ENCODE measurements at regions not wholly inside any gene's neighbourhood (a gene's known extent, or its start where the extent isn't known, plus 50 kb on each side); places are given as distances from the start of the nearest gene placed in this dataset.

DNA sequence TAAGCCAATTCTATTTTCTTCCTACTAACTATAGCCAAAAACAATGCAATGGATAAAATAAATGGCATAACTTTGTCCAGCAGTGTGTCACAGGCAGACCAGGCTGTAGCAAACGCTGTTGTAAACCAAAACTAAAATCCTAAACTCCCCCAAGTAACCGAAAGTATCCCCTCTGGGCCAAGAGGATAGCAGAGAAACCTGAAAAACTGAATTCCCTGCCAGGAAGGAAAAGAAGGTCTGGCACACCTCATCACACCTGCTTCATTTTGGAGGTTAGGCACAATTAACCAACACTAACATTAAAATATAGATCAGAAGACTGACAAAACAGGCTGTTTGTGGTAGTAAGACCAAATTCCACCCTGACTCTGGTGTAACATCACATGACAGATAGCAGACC is 356.8 kb upstream of the C1orf87 start:
- Histone ChIP-seq H3K9me2 (ENCODE audit: insufficient read depth, low read length) (no peaks in the 10 kb centered on the region), H3K36me3 (ENCODE audit: insufficient read depth, low read length) (no peaks in the 10 kb centered on the region), H3F3A (ENCODE audit: insufficient read depth, low read length, poor library complexity, severe bottlenecking) (no peaks in the 10 kb centered on the region), H3K9me3 (ENCODE audit: low read length) (no peaks in the 10 kb centered on the region), H4K20me1 (ENCODE audit: insufficient read depth) (no peaks in the 10 kb centered on the region), H2AFZ (ENCODE audit: low read depth, low read length) (no peak overlapping the region), H3K27me3 (ENCODE audit: insufficient read depth, low read depth, low read length) (no peaks in the 10 kb centered on the region), H3K27ac (ENCODE audit: low read length) (no peak overlapping the region), H3K79me2 (replicated peaks; ENCODE audit: insufficient read depth, low read length) (no peaks in the 10 kb centered on the region), H3K4me2 (ENCODE audit: low read length) (no peak overlapping the region), H3K9ac (ENCODE audit: low read length) (no peak overlapping the region), H3K4me3 (ENCODE audit: low read length) (no peak overlapping the region)
- no peak for TF ChIP-seq EP300 (conservative IDR thresholded peaks at IDR 0.05; ENCODE audit: poor library complexity, severe bottlenecking)
- TF ChIP-seq TAF1 (IDR thresholded peaks at IDR 0.05; ENCODE audit: low read depth): no peak
- TF ChIP-seq MXI1 (conservative IDR thresholded peaks at IDR 0.05; ENCODE audit: poor library complexity, severe bottlenecking): no peak
- TF ChIP-seq RAD21 (conservative IDR thresholded peaks at IDR 0.05): no peak
- TF ChIP-seq, protein P1, sequence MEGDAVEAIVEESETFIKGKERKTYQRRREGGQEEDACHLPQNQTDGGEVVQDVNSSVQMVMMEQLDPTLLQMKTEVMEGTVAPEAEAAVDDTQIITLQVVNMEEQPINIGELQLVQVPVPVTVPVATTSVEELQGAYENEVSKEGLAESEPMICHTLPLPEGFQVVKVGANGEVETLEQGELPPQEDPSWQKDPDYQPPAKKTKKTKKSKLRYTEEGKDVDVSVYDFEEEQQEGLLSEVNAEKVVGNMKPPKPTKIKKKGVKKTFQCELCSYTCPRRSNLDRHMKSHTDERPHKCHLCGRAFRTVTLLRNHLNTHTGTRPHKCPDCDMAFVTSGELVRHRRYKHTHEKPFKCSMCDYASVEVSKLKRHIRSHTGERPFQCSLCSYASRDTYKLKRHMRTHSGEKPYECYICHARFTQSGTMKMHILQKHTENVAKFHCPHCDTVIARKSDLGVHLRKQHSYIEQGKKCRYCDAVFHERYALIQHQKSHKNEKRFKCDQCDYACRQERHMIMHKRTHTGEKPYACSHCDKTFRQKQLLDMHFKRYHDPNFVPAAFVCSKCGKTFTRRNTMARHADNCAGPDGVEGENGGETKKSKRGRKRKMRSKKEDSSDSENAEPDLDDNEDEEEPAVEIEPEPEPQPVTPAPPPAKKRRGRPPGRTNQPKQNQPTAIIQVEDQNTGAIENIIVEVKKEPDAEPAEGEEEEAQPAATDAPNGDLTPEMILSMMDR (IDR thresholded peaks at IDR 0.05; ENCODE audit: poor library complexity, severe bottlenecking): no peak
- no peak for TF ChIP-seq POLR2AphosphoS5 (IDR thresholded peaks at IDR 0.05)
- no peak for TF ChIP-seq REST (IDR thresholded peaks at IDR 0.05; ENCODE audit: borderline replicate concordance)
- TF ChIP-seq EZH2 (IDR thresholded peaks at IDR 0.05; ENCODE audit: borderline replicate concordance, insufficient read depth, low read length, poor library complexity, severe bottlenecking): no peak
- no peak for TF ChIP-seq SMC3 (conservative IDR thresholded peaks at IDR 0.05; ENCODE audit: poor library complexity)

GRCh38 chr1:60428127-60428526 is 354.6 kb upstream of the C1orf87 start:
- H3F3A ChIP-seq (ENCODE audit: insufficient read depth, low read length, poor library complexity, severe bottlenecking): no peaks in the 10 kb centered on the region
- H3K27ac ChIP-seq (ENCODE audit: low read length): no peak overlapping the region
- H3K4me2 ChIP-seq (ENCODE audit: low read length): no peak overlapping the region
- no peaks in the 10 kb centered on the region for H3K27me3 ChIP-seq (ENCODE audit: insufficient read depth, low read depth, low read length)
- no peaks in the 10 kb centered on the region for H4K20me1 ChIP-seq (ENCODE audit: insufficient read depth)
- no peaks in the 10 kb centered on the region for H3K36me3 ChIP-seq (ENCODE audit: insufficient read depth, low read length)
- no peak overlapping the region for H3K9ac ChIP-seq (ENCODE audit: low read length)
- H3K4me3 ChIP-seq (ENCODE audit: low read length): no peak overlapping the region
- no peaks in the 10 kb centered on the region for H3K79me2 ChIP-seq (replicated peaks; ENCODE audit: insufficient read depth, low read length)
- H3K9me3 ChIP-seq (ENCODE audit: low read length): peaks cover 6% of the 10 kb centered on the region
- no peaks in the 10 kb centered on the region for H3K9me2 ChIP-seq (ENCODE audit: insufficient read depth, low read length)
- H2AFZ ChIP-seq (ENCODE audit: low read depth, low read length): no peak overlapping the region
- TF ChIP-seq EP300 (conservative IDR thresholded peaks at IDR 0.05; ENCODE audit: poor library complexity, severe bottlenecking) (no peak), TAF1 (IDR thresholded peaks at IDR 0.05; ENCODE audit: low read depth) (no peak), MXI1 (conservative IDR thresholded peaks at IDR 0.05; ENCODE audit: poor library complexity, severe bottlenecking) (no peak), EZH2 (IDR thresholded peaks at IDR 0.05; ENCODE audit: borderline replicate concordance, insufficient read depth, low read length, poor library complexity, severe bottlenecking) (no peak), RAD21 (conservative IDR thresholded peaks at IDR 0.05) (no peak), POLR2AphosphoS5 (IDR thresholded peaks at IDR 0.05) (no peak), REST (IDR thresholded peaks at IDR 0.05; ENCODE audit: borderline replicate concordance) (no peak), SMC3 (conservative IDR thresholded peaks at IDR 0.05; ENCODE audit: poor library complexity) (no peak)
- TF ChIP-seq, protein P1 (IDR thresholded peaks at IDR 0.05; ENCODE audit: poor library complexity, severe bottlenecking): no peak
